ENCODE measurements at regions not wholly inside any gene's neighbourhood (a gene's known extent, or its start where the extent isn't known, plus 50 kb on each side); places are given as distances from the start of the nearest gene placed in this dataset.
"Not testable (repeated sequence)": the region's sequence is repeated elsewhere in the genome, so short reads cannot be mapped to it uniquely, and the experiment has no call there.

- no peak overlapping the region for H3K4me3 ChIP-seq (ENCODE audit: low read depth, low read length)
- DNase-seq (ENCODE audit: low read depth, low spot score): no peak
- in situ Hi-C loops (cut with HindIII; ENCODE audit: low sequenced_read_pairs): no loop called here
- peak; percentile 11 for TF ChIP-seq CTCF (IDR thresholded peaks at IDR 0.05; ENCODE audit: low read depth, low read length)
These were observed 87.9 kb upstream of the PNPT1 start for GRCh38 chr2:55781542-55781941.

DNA sequence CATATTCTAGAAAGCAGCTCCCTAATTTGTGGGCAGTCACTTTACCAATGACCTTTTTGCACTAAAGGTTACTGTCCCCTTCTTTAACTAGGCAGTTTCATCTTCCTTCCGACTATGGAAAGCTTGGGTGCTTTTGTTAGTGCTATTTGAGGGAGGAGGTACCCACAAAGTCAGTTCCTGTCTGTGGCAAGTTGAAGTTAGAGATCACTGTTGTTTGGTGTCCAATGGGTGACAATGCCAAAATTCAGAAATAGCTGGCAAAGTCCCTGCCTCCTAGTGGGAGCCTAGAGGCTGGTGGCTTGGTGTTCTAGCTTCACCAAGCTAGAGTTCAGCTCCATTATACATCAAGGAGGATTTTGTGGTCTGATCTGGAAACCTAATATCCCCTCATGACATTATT lies 87.1 kb upstream of the PNPT1 start:
- no peak overlapping the region for H3K4me3 ChIP-seq (ENCODE audit: low read depth, low read length)
- in situ Hi-C loops (cut with HindIII; ENCODE audit: low sequenced_read_pairs): no loop called here
- TF ChIP-seq CTCF (IDR thresholded peaks at IDR 0.05; ENCODE audit: low read depth, low read length): no peak
- DNase-seq (ENCODE audit: low read depth, low spot score): no peak

DNA sequence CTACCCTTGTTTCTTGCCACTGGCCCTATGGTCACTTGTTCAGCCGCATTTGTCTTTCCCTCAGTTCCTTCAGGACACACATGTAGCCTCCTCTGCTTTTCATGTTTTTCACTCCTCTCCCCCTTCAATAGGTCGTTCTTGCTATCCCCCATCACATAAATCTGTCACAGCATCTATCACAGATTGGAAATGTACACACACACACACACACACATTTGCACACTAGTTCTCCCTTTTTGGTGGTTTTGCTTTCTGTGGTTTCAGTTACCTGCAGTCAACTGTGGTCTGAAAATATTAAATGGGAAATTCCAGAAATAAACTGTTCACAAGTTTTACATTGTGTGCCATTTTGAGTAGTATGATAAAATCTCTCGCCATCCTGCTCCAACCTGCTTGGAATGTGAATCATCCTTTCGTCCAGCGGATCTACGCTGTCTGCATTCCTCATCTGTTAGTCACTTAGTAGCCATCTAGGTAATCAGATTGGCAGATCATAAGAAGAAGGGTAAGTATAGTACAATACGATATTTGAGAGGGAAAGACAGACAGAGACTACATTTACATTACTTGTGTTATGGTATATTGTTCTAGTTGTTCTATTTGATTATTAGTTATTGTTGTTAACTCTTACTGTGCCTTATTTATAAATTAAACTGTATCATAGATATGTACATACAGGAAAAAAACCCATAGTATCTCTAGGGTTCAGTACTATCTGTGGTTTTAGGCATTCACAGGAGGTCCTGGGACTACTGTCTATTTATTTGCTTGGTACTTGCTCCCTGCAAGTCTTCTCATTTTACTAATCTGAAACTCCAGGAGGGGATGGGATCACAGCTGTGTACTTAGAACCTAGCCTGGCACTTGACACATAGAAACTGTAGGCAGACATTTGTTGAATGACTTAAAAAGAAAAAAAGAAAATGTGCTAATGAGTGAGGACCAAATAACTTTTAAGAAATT lies 86.1 kb upstream of the PNPT1 start:
- no peak for TF ChIP-seq CTCF (IDR thresholded peaks at IDR 0.05; ENCODE audit: low read depth, low read length)
- peak; percentile 81 for DNase-seq (ENCODE audit: low read depth, low spot score)
- in situ Hi-C loops (cut with HindIII; ENCODE audit: low sequenced_read_pairs): no loop called here
- H3K4me3 ChIP-seq (ENCODE audit: low read depth, low read length): no peak overlapping the region

DNA sequence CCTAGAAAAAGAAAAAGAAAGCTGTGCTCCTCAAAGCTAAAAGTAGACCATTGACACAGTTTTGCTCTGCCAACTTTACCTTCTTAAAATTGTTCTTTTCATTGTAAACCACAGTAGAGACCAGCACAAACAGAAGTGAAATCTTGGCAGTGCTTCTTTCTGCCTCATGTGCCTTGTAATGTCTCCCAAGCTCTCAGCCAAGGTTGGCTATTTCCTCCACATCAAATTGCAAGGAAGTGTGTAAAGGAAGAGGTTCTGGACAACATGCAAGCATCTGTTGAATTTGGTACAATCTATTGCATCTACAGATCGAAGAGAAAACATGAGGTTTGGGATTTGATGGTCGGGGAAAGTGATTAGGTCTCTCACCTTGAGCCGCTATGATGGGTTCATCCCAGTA lies 83.3 kb upstream of the PNPT1 start:
- in situ Hi-C loops (cut with HindIII; ENCODE audit: low sequenced_read_pairs): no loop called here
- DNase-seq (ENCODE audit: low read depth, low spot score): no peak
- H3K4me3 ChIP-seq (ENCODE audit: low read depth, low read length): no peak overlapping the region
- TF ChIP-seq CTCF (IDR thresholded peaks at IDR 0.05; ENCODE audit: low read depth, low read length): no peak

DNA sequence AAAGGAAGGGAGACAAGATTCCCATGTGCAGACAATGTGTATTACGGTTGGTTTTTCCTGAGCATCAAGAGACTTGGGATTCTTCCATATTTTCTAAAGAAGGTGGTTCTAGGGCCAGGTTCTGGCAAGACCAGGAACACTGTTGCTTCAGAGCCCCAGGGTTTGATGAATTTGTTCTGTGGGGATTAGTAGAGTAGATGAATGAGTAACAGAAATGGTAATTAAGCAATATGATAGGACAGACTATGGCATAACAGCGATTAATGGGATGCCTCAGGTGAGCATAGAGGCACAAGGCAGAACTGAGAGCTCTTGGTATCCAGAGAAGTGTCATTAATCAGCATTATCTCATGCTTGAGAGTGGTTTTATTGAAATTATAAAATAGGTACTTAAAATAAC lies 82.8 kb upstream of the PNPT1 start:
- in situ Hi-C loops (cut with HindIII; ENCODE audit: low sequenced_read_pairs): no loop called here
- TF ChIP-seq CTCF (IDR thresholded peaks at IDR 0.05; ENCODE audit: low read depth, low read length): no peak
- no peak overlapping the region for H3K4me3 ChIP-seq (ENCODE audit: low read depth, low read length)
- DNase-seq (ENCODE audit: low read depth, low spot score): no peak

GRCh38 chr2:55775828-55776227 lies 82.2 kb upstream of the PNPT1 start:
- in situ Hi-C loops (cut with HindIII; ENCODE audit: low sequenced_read_pairs): no loop called here
- DNase-seq (ENCODE audit: low read depth, low spot score): no peak
- no peak overlapping the region for H3K4me3 ChIP-seq (ENCODE audit: low read depth, low read length)
- TF ChIP-seq CTCF (IDR thresholded peaks at IDR 0.05; ENCODE audit: low read depth, low read length): no peak

DNA sequence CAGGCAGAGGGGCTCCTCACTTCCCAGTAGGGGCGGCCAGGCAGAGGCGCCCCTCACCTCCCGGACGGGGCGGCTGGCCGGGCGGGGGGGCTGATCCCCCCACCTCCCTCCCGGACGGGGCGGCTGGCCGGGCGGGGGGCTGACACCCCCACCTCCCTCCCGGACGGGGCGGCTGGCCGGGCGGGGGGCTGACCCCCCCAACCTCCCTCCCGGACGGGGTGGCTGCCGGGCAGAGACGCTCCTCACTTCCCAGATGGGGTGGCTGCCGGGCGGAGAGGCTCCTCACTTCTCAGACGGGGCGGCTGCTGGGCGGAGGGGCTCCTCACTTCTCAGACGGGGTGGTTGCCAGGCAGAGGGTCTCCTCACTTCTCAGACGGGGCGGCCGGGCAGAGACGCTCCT lies 80.0 kb upstream of the PNPT1 start:
- H3K4me3 ChIP-seq (ENCODE audit: low read depth, low read length); in situ Hi-C loops (cut with HindIII; ENCODE audit: low sequenced_read_pairs); DNase-seq (ENCODE audit: low read depth, low spot score): not testable (repeated sequence)

Measured in astrocyte of the spinal cord (primary cell).